ENCODE measurements at regions not wholly inside any gene's neighbourhood (a gene's known extent, or its start where the extent isn't known, plus 50 kb on each side); places are given as distances from the start of the nearest gene placed in this dataset.

DNA sequence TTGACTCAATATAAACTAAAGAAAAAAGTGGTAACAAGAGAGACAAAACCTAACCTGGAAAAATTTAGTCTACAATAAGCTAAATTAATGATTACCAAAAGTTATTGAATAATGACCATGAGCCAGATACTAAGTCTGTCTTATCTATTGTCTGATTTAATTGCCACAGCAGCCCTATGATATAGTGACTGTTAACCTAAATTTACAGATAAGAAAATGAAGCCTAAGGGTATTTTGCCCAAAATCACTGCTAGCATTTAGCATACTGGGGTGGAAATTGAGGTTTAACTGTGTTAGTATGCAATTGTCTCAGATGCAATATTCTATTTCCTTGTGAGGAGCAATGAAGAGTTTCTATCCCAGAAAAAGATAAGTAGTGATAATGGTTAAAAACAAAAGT is 361.0 kb upstream of the EYS start:
- TF ChIP-seq, protein P1, sequence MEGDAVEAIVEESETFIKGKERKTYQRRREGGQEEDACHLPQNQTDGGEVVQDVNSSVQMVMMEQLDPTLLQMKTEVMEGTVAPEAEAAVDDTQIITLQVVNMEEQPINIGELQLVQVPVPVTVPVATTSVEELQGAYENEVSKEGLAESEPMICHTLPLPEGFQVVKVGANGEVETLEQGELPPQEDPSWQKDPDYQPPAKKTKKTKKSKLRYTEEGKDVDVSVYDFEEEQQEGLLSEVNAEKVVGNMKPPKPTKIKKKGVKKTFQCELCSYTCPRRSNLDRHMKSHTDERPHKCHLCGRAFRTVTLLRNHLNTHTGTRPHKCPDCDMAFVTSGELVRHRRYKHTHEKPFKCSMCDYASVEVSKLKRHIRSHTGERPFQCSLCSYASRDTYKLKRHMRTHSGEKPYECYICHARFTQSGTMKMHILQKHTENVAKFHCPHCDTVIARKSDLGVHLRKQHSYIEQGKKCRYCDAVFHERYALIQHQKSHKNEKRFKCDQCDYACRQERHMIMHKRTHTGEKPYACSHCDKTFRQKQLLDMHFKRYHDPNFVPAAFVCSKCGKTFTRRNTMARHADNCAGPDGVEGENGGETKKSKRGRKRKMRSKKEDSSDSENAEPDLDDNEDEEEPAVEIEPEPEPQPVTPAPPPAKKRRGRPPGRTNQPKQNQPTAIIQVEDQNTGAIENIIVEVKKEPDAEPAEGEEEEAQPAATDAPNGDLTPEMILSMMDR (IDR thresholded peaks at IDR 0.05; ENCODE audit: insufficient read depth, low read depth, low read length, missing control alignments) = no peak

DNA sequence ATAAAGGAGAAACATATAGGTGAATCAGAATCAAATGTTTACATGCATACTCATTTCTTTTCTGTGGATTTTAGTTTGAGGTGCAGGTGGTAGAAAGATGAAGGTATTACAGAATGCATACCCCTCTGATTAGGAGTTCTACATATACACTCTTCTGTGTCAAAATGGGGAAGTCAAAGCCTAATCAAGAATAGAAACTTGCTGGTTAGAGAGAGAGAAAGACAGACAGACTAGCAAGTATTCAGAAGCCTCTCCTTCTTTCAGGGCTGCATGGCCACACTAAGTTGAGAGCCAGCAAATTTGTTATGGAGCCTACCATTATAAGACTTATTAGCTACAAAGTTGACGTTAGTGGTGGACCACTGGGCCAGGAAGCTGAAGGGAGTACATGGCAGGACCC is 358.3 kb upstream of the EYS start:
- TF ChIP-seq, protein P1 (IDR thresholded peaks at IDR 0.05; ENCODE audit: insufficient read depth, low read depth, low read length, missing control alignments) = no peak
- no peak overlapping the region for H3K4me3 ChIP-seq (ENCODE audit: low read length)
- DNase-seq (ENCODE audit: low read depth) = no peak

More for the DNA sequence above, 361.0 kb upstream of the EYS start:
- H3K4me3 ChIP-seq (ENCODE audit: low read length) = no peak overlapping the region
- DNase-seq (ENCODE audit: low read depth) = no peak

DNA sequence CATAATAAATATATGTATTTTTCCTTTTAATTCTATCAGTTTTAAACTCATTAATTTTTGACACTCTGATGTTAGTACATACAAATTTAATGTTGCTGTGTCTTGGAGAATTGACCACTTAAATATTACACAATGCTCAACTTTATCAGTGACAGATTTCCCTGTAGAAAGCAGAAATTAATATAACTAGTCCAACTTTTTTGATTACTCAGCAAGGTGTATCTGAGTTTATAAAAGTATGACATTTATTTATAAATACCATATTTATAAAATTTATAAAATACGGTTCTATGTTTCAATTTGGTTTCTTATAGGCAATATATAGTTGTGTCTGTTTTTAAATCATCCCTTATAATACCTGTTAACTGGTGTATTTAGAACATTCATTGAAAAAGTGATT is 350.0 kb upstream of the EYS start:
- TF ChIP-seq, protein P1 (IDR thresholded peaks at IDR 0.05; ENCODE audit: insufficient read depth, low read depth, low read length, missing control alignments) = no peak
- H3K4me3 ChIP-seq (ENCODE audit: low read length) = no peak overlapping the region
- no peak for DNase-seq (ENCODE audit: low read depth)

DNA sequence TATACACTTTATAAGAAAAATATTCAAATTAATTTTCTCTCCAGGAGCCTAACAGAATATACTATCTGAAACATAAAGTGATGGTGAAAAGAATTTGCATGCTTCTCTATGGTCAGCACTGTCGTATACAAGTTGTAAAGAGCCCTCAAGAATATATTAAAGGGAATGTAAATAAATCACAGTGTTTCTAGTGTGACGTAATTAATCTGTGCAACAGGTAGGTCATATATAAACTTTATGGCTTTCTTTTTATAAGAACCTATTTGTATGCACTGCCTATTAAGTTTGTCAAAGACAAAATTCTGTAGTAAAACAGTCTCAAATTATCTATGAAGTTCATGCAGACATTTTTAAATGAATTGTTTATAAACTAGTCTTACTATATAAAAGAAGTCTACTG is 347.9 kb upstream of the EYS start:
- no peak overlapping the region for H3K4me3 ChIP-seq (ENCODE audit: low read length)
- DNase-seq (ENCODE audit: low read depth) = no peak
- TF ChIP-seq, protein P1 (IDR thresholded peaks at IDR 0.05; ENCODE audit: insufficient read depth, low read depth, low read length, missing control alignments) = no peak

DNA sequence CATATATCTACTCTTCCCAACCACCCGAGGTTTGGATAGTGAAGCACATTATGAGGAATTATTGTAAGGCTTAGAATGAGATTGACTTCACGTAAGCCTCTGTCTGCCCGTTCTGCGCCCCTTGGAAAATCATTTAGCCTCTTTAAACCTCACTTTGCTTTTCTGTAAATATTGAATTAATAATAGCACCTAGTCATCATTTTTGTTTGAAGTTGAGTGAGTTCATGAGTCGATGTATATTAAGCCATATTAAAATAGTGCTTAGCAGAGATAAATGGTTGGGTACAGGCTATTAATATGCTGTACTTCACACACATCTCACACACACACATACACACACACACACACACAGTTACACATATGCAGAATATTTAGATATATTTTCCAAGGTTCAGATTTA is 344.8 kb upstream of the EYS start:
- H3K4me3 ChIP-seq (ENCODE audit: low read length) = no peak overlapping the region
- DNase-seq (ENCODE audit: low read depth) = no peak
- TF ChIP-seq, protein P1 (IDR thresholded peaks at IDR 0.05; ENCODE audit: insufficient read depth, low read depth, low read length, missing control alignments) = no peak

DNA sequence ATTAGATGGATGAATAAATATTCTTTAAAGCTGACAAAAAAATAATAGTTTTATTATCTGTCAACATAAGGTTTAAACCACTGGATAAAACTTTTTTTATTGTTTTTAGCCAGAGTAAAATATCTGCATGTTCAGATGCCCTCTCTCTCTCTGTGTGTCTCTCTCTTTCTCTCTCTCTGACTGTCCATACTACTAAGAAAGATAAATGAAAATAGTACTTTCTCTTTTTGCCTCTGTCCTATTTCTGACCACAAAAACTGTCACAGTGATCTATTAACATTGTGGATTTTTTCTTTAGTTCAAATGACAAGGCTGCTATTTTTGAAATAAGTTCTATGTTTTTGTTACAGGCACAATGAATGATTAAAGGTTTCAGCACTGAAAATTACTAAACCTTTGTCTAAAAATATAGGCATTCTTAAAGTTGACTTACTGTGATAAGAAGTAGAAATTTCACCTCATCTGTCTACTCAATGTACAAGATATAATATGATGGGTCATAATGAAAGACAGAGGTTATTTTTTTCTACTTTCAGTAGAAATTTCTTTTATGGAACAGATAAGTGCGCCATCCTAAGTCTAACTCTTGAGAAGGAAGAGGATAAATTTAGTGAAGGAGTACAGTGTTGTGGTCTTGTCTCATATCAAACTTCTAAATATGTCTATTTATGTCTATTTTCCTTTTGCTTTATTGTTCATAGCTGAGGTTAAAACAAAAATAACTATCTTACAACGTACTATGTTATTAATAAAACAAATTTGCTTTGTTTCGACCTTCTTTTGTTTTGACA is 341.9 kb upstream of the EYS start:
- TF ChIP-seq, protein P1 (IDR thresholded peaks at IDR 0.05; ENCODE audit: insufficient read depth, low read depth, low read length, missing control alignments) = no peak
- DNase-seq (ENCODE audit: low read depth) = no peak
- H3K4me3 ChIP-seq (ENCODE audit: low read length) = no peak overlapping the region

DNA sequence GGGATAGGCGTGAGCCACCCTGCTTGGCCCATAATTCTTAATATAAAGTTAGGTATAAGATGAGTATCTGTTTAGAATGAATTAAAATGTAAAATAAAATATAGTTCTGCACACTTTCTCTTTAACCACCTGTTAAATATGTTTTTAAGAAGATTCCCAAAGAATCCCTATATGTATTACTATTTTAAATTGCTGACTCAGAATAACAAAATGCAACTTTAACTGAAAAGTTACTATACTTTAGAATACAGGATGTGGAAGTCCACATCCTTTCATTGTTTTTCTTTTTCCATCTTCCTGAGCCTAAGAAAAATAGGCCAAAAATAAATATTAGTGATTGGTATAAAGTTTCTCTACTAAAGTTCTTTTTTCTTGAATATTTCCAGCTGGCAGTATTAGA is 325.6 kb upstream of the EYS start:
- H3K4me3 ChIP-seq (ENCODE audit: low read length) = no peak overlapping the region
- DNase-seq (ENCODE audit: low read depth) = no peak
- TF ChIP-seq, protein P1 (IDR thresholded peaks at IDR 0.05; ENCODE audit: insufficient read depth, low read depth, low read length, missing control alignments) = no peak
